NCI-H187 (cell line): ENCODE measurements at regions not wholly inside any gene's neighbourhood (a gene's known extent, or its start where the extent isn't known, plus 50 kb on each side); places are given as distances from the start of the nearest gene placed in this dataset.

Experiments
- DNase-seq, 2 experiments: peaks; one replicate each; lab custom pipeline; 2025; lab: John Stamatoyannopoulos, UW

GRCh38 chr1:13878021-13878420 is 178.0 kb downstream of the PRDM2 start:
- no peak for DNase-seq

GRCh38 chr1:13878451-13878850 is 178.5 kb downstream of the PRDM2 start:
- DNase-seq = no peak

- no peak for DNase-seq
These were observed 181.5 kb downstream of the PRDM2 start for GRCh38 chr1:13881385-13882088.

GRCh38 chr1:13888351-13888986 is 188.5 kb downstream of the PRDM2 start:
- no peak for DNase-seq

GRCh38 chr1:13889495-13889894 is 189.5 kb downstream of the PRDM2 start:
- no peak for DNase-seq

- no peak for DNase-seq
These were observed 190.8 kb downstream of the PRDM2 start for GRCh38 chr1:13890766-13891165.

- DNase-seq = no peak
These were observed 192.2 kb downstream of the PRDM2 start for GRCh38 chr1:13892198-13892597.

- no peak for DNase-seq
These were observed 192.8 kb downstream of the PRDM2 start for GRCh38 chr1:13892671-13893325.

GRCh38 chr1:13893409-13893821 is 193.4 kb downstream of the PRDM2 start:
- no peak for DNase-seq

- no peak for DNase-seq
These were observed 196.9 kb downstream of the PRDM2 start for GRCh38 chr1:13896932-13897331.

- no peak for DNase-seq
These were observed 198.4 kb downstream of the PRDM2 start for GRCh38 chr1:13898406-13898805.

GRCh38 chr1:13899856-13900255 is 199.9 kb downstream of the PRDM2 start:
- DNase-seq = no peak

- no peak for DNase-seq
These were observed 200.6 kb downstream of the PRDM2 start for GRCh38 chr1:13900583-13900982.

GRCh38 chr1:13901039-13901438 is 201.1 kb downstream of the PRDM2 start:
- DNase-seq = no peak

- no peak for DNase-seq
These were observed 201.6 kb downstream of the PRDM2 start for GRCh38 chr1:13901597-13901996.

GRCh38 chr1:13908128-13908527 is 208.1 kb downstream of the PRDM2 start:
- no peak for DNase-seq

- no peak for DNase-seq
These were observed 212.0 kb downstream of the PRDM2 start for GRCh38 chr1:13911697-13912619.

- no peak for DNase-seq
These were observed 213.4 kb downstream of the PRDM2 start for GRCh38 chr1:13913396-13913795.

- no peak for DNase-seq
These were observed 216.5 kb downstream of the PRDM2 start for GRCh38 chr1:13916530-13916929.

GRCh38 chr1:13917607-13918006 is 217.6 kb downstream of the PRDM2 start:
- no peak for DNase-seq

GRCh38 chr1:13918862-13919261 is 218.9 kb downstream of the PRDM2 start:
- DNase-seq = no peak

GRCh38 chr1:13921190-13921589 is 221.2 kb downstream of the PRDM2 start:
- no peak for DNase-seq
